Fibroblast of gingiva (primary cell): ENCODE measurements at regions not wholly inside any gene's neighbourhood (a gene's known extent, or its start where the extent isn't known, plus 50 kb on each side); places are given as distances from the start of the nearest gene placed in this dataset.

ENCODE experiments used
- DNase-seq: peaks from one replicate; pipeline ENCODE4 v3.0.0-alpha.2; 2011; ENCODE audit warnings: low read depth

- no peak for DNase-seq
These were observed 92.3 kb upstream of the ESRRG start for GRCh38 chr1:216815260-216816131.

GRCh38 chr1:216814576-216815259, 91.5 kb upstream of the ESRRG start:
- no peak for DNase-seq

GRCh38 chr1:216812966-216813365, 89.7 kb upstream of the ESRRG start:
- DNase-seq = no peak

- DNase-seq = no peak
These were observed 86.4 kb upstream of the ESRRG start for GRCh38 chr1:216809649-216810048.

- DNase-seq = no peak
These were observed 84.5 kb upstream of the ESRRG start for GRCh38 chr1:216807696-216808095.

GRCh38 chr1:216805953-216806352, 82.7 kb upstream of the ESRRG start:
- DNase-seq = no peak

GRCh38 chr1:216805233-216805632, 82.0 kb upstream of the ESRRG start:
- DNase-seq = no peak

- no peak for DNase-seq
These were observed 80.9 kb upstream of the ESRRG start for GRCh38 chr1:216804111-216804510.

- DNase-seq = no peak
These were observed 71.4 kb upstream of the ESRRG start for GRCh38 chr1:216794586-216794985.

GRCh38 chr1:216793973-216794372, 70.7 kb upstream of the ESRRG start:
- no peak for DNase-seq

- DNase-seq = no peak
These were observed 70.1 kb upstream of the ESRRG start for GRCh38 chr1:216793303-216793702.

GRCh38 chr1:216788671-216789070, 65.4 kb upstream of the ESRRG start:
- no peak for DNase-seq

- no peak for DNase-seq
These were observed 62.5 kb upstream of the ESRRG start for GRCh38 chr1:216785737-216786136.

- no peak for DNase-seq
These were observed 62.0 kb upstream of the ESRRG start for GRCh38 chr1:216785221-216785620.

- DNase-seq = no peak
These were observed 56.5 kb upstream of the ESRRG start for GRCh38 chr1:216779686-216780085.

GRCh38 chr1:216778737-216779136, 55.5 kb upstream of the ESRRG start:
- no peak for DNase-seq

- DNase-seq = no peak
These were observed 53.9 kb upstream of the ESRRG start for GRCh38 chr1:216777148-216777547.
